GM18861 (cell line): ENCODE measurements at regions not wholly inside any gene's neighbourhood (a gene's known extent, or its start where the extent isn't known, plus 50 kb on each side); places are given as distances from the start of the nearest gene placed in this dataset.

Experiments
- ATAC-seq: cut with Tn5 transposase; IDR thresholded peaks from one replicate; pipeline ENCODE4 v1.9.1; 2021; ENCODE audit not compliant: unreplicated experiment

DNA sequence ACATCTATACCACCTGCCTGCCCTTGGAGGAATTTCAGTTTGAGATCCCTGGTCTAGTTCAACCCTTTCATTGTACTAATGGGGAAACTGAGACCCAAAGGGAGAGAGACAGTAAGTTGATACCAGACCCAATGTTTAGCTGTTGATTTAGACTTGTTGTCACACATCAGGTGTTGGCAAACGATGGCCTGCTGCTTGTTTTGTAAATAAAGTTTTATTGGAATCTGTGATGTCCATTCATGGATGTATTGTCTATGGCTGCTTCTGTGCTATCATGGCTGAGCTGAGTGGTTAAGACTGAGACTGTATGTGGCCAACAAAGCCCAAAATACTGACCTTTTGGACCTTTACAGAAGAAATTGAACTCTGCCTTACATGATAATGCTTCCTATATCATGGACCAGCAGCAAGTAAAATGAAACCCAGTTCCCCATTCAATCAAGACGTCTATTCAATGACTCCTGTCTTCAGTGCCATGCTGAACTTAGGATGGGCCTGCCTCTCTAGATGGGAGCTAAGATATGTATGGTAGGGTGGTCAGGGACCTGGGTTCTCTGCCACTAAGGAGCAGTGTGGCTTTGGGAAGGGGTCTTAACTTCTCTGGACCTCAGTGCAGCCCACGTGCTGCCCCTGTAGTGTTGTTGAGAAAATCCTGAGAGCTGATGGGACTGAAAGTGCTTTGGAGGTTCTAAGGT, 111.0 kb downstream of the IRX5 start:
- ATAC-seq: no peak

DNA sequence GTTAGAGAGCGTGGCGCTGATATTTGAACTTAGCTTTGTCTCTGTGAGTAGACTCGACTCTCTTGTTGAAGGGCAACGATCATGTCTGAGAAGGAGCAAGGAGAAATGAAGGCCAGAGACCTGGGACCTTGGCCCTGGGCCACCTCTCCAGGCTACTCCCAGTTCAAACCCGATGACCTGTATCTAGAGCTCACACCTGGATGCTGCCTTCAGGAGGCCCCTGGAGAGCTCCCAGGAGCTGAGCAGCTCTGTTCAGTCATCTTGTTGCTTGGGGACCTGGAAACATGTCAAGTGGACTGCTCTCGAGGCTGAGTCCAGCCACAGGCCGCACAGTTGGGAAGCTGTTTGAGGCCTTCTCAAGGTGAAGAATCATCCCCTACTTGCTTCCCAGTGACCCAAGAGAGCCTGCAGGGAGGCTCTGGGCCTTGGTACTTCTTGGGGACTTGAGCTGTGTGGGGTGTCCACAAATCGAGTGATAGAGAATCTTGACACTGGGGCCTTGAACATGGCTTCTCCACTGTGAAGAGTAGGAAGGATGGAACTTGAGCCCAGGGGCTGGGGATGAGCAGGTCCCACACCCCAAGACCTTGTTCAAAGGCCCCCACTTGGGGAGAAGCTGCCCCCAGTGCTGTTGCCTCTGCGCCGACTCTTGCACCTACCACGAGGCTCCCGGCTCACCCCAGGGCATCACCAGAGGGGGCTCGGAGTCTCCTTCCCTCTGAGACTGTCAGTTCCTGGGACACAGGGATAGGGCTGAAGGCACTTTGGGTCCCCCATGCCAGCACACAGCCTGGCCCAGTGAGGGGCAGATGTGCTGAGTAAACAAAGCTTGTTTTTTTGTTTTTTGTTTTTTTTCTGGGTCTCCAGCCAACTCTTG, 112.1 kb downstream of the IRX5 start:
- ATAC-seq: no peak

DNA sequence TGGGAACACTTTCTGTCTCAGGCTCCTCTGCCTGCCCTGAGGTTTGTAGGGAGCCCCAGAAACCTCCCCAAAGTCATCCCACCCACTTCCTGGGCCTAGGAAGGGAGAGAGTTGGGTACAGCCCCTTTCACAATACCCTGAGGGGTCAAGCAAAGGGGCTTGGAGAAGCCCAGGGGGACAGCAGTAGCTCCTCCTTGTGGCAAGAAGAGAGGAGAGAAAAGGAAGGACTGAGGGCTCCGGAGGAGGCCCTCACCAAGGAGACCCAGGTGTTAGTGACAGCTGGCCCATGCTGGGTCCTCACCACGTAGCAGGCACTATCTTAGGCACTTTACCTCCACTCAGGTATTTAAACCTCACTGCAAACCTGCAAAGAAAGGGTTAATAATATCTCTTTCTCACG, 112.8 kb downstream of the IRX5 start:
- ATAC-seq: no peak

DNA sequence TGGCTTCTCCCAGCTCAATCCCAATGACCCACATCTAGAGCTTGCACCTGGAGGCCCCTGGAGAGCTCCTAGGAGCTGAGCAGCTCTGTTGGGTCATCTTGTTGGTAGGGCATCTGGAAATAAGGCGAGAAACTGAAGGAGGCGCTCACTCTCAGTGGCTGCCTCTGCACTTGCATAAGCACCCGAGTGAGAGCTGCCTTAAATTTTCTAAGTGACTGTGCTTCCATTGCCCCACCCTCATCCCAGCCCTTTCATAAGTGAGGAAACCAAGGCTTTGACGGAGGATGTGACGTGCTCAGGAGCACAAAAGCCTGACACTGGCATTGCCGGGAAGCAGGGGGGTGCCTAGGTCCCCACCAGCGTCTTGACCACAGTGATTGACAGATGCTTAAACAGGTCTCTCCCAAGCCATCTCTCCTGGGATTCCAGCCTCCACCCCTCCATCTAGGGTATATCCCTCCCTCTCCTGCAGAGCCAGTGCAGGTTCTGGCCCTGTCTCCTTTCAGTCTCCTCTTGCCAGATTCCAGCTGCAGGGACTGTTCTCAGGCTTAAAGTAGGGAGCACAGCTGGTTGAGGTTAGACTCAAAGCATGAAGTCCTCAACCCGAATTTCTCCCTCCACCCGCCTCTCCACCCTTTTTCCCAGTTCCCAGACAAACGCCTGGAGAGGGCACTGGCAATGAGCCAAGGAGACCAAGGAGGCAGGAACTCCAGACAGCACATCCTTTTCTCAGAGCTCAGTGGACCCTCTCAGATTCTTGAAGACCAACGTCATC, 113.7 kb downstream of the IRX5 start:
- no peak for ATAC-seq

DNA sequence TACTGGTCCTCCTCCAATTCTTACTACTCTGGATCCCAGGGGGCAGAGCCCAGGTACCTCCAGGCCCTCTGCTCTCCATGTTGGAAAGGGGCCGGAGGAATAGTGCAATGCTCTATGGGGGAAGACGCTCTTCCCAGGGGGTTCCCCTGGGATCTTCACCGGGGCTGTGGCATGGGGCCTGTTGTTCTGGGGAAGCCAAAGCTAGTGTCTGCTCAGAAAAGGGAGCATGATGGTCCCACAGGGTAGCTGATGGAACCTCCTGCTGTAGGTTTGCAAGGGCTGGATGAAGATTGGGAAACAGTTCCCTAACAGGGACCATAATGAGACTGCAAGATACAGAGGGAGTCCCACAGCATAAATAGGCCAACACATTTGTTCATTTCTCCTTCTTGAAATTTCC, 114.7 kb downstream of the IRX5 start:
- no peak for ATAC-seq

DNA sequence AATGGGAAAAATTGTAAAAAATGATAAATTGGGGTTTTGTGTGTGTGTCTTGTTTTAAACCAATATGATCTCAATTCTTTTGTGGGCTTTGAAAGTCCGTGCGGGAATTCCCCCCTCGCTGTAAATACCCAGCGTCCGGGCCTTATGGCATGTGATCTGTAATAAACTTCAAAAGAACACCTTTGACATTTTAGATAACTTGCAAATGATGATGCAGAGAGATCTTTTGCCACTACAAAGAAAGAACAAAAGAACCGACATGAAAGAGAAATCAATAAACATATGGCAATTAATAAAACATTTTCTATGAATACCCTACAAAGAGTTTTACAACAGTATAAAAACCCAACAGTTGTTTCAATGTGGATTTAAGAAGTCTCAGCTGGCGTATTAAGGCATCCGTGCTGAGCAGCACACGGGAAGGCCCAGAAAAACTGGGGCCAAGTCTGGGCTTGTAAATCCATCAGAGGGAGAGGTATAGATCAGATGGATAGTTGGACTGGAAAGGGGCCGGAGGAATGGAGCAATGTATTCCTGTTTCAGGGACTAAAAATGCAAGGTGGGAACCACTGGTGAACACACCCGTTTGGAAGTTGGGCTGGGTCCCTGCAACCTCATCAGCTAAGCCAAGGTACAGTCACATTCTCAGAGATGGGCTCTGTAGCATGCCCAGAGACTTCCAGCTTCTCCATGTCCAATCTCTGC, 115.2 kb downstream of the IRX5 start:
- ATAC-seq: no peak

DNA sequence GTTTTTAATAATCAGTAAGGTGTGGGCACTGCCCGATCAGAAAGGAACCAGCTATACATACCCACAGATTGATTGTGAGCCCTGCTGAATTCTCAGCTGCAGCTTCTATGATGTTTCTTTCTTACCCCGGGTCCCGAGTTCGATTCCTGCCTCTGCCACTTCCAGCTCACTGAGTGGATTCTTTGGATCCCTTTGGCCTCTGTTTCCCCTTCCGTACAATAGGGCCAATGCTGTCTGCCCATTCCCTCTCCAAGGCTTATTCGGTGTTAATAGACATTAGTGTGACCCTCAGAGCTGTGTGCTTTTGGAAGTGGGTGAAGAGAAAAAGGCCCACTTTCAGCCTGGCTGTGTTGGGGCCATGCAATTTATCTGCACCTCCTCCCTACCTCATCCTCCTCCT, 115.8 kb downstream of the IRX5 start:
- no peak for ATAC-seq

DNA sequence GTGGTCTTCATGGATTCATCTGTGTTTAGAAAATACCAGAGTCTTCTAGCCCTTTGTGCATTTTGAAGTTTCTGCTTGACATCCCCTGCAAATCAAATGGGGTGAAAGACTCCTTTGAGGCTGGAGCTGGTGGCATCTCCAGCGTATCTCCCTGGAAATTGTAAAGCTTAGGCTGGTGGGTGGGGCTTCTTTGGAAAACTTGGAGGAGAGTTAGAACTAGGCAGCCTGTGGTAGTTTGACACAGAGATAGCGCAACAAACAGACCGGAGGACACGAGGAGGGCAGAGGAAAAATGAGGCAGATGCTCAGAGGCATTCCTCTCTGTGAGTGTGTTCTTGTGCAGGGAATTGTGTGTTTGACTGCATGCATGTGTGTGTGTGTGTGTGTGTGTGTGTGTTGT, 116.3 kb downstream of the IRX5 start:
- no peak for ATAC-seq

DNA sequence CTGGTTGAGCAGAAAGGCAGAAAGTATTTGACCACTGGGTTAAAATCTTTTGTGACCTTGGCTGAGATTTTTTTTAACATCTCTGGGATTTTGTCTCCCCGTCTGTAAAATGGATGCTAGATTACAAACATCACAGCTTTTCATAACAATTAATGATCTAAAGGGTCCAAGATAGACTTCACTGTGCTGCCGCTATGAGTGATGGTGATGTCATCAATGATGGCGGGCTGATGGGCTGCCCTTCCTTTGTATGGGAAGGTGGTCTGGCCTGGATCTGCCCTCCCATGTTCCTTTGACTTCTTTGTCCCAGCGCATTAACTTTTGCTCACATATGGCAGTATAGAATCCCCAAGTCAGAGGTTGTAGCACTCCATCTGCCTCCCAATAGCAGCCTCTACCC, 116.7 kb downstream of the IRX5 start:
- ATAC-seq: no peak

DNA sequence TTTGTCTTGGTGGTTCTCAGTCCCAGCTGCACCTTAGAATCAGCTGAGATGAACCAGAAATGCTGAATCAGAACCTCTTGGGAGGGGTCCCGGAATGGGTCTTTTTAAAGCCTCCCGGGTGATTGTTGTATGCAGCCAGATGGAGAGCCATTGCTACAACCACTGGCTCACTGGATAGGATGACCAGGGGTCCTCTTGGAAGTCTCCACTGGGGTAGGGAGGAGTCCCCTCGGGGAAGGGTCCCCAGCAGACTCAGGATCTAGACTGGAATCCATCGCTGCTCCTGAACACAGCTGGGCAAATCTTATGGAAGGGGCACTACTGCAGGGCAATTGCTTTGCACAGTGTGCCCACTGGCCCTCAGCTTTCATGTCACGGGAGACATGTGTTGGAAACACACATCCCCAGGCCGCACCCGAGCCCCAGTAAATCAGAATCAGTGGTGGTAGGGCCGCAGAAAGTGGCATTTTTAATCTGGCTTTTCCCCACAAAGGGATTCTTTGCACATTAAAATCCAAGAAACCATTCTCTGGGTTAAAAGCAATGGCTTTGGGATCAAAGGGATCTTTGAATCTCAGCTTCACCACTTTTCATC, 117.3 kb downstream of the IRX5 start:
- no peak for ATAC-seq

DNA sequence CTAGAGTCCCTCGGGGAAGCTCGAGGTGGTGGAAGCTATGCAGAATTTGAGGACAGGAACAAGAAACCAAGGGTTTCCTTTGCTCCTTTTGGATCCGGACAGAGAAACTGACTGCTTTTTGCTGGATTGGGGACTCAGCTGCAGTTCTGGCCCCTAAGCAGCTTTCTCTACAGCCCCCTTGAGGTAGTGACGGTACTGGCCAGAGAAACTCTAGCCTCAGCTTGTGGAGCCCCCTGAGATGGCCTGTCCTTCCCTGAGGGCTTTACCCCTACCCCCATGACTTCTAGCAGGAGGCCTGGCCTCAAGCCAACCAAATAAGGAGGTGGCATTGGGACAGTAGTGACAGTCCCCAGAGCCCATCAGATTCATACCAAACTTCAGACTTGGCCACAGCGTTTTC, 118.1 kb downstream of the IRX5 start:
- no peak for ATAC-seq

DNA sequence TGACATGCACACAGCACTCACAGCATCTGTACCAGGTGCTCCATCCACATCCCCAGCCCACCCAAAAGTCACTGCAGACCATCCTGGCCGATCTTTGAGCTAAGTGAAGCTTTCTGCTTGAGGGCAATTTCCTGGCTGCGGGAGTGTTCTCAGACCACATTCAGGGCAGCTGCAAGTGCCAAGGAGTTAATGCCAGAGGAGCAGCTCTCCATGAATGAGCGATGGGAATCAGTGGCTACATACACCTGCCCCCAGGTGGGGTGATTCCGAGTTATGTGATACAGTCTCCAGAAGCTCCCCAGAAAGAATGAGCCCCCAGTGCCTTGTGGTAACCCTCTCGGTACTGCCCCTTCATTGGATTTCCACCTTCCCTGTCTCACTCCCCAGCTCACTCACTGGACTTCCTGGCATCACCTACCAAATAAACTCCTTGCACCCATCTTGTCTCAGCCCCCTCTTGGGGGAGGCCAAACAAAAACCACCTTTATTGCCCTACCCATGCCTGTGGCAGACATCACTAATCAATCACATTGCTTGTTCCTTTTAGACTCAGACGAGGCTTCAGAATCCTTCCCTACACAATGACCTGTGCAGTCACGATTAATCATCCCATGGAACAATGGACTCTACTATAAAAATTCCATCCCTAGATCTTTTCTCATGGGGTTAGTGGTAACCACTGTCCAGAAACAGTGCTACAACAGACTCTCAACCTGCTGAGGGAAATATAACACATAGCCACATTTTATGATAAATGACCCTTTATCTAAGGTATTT, 121.1 kb downstream of the IRX5 start:
- no peak for ATAC-seq

DNA sequence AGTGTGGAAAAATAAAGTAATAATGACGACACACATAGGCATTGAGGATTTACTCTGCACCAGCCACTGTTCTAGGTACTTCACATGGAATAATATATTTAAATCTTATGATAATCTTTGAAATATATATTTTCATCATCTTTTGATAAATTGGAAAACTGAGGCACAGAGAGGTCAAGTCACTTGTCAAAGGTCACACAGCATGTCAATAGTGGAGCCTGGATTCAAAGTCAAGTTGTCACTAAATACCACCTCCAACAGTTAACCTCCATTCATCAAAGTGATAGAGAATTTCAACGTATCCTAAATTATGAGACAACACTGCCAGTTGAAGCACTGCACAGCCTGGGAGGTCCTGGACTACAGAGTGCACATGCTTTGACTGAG, 121.7 kb downstream of the IRX5 start:
- ATAC-seq: no peak

DNA sequence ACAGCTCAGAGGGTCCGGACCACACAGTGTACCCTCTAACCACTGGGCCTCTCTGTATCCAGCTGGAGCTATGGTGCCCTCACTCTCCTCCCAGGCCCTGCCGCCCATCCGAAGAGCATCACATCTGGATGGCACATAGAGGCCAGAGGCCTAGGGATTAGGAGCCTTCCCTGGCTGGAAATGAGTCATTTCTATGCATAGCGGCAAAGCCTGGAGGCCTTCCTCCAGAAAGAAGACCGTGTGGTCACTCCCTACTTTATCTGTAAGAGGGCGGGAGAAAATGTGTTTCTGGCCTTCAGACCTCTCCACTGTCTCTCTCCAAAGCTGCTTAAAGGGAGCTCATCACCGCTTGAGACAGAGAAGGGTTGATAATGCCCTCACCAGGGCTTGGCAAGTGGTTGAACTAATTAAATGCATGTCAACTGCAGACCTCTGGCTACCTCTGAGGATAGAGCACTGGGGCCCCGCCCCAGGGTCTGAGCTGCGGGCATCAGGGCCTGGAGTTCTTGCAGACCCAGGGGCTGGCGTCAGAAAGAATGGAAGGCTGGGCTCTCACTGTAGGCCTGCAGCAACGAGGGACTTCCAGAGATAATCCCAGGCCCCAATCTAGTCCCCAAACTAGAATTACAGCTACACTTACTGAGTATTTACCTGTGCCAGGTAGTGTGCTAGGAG, 122.2 kb downstream of the IRX5 start:
- no peak for ATAC-seq

DNA sequence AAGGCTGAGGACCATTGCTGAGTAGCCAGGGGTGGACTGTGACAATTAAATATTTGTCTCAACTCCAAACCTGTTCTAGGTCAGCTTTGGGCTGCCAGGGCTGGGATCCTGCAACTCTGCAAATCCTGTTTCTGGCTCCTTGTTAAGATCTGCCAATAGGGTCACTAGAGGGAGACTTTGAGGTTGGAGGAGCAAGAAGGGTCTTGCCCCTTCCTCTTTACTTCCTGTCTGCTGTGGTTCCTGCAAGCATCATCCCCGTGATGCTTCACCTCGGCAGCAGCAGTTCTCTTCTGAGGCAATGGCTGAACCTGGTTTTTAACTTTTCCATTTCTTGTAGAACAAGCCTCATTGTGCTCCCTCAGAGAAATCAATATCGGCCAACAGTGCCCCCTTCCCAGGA, 124.6 kb downstream of the IRX5 start:
- no peak for ATAC-seq

DNA sequence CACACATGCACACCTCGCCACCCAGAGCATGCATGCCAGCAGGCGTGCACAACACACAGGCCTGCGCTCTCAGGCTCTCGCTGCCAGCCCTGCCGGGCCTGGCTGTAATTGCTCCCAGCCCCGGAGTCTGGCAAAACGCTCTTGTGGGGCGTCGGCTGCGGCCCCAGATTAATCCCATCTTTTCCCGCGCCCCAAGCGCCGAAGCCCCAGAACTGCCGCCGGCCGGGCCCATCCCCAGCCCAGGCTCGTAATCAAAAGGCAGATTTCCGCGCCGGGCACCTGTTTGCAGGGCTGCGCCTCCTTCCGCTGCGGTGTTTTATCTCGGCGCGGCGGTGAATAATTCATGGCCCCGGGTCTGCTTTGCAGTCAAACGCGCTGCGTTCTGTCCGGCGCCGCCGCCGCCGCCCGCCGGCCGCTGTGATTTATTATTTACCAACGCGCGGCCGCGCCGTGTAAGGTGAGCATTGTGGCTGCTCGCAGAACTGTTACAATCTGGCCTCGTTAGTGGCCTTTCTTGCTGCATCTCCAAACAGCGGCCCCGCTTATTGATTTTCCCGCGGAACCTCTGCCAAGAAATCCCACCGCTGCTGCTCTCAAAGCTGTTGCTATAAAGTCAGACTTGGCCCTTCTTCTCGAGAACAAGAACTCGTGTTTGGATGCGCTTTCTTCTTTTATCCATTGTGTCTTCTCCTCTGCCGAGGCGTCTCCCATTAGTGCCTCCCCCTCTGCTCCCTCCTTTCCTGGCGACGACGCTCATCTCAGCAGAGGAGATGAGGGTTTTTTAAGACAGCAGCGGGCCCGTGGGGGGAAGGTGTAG, 126.1 kb downstream of the IRX5 start:
- ATAC-seq: no peak

DNA sequence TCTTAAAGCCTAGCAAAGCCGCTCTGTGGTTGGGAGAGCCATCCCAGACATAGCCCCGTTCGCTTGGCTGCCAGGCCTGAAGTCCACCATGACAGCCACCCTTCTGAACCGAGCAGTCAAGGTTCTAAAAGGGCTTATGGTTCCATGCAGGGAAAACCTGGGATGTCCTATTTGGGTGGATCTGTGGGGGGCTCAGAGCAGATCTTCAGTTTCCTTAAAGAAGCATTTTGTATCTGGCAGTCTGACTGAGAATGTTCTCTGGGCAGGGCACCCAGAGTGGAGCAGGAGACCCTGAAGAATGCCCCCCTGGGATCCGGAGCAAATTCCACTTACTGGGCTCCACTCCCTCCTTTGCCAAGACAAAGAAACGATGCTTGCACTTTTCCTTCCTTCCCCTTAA, 127.2 kb downstream of the IRX5 start:
- ATAC-seq: no peak

DNA sequence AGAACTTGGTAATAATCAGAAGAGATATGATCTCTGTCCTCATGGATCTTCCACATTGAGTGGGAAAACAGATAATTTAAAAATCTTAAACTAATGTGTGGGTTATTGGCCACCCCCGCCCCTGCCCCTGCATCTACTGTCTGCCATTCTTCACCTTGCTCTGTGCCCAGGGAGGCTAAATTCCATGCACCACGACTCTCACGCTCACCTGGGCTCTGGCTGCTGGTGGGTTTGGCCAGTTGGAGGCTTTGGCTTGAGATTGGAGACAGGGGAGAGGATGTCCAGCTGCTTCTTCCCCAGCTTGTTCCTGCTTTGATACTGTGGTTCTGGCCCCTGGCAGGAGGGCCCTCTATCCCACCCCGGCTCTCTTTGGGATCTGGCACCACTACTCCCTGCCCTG, 127.9 kb downstream of the IRX5 start:
- ATAC-seq: no peak

DNA sequence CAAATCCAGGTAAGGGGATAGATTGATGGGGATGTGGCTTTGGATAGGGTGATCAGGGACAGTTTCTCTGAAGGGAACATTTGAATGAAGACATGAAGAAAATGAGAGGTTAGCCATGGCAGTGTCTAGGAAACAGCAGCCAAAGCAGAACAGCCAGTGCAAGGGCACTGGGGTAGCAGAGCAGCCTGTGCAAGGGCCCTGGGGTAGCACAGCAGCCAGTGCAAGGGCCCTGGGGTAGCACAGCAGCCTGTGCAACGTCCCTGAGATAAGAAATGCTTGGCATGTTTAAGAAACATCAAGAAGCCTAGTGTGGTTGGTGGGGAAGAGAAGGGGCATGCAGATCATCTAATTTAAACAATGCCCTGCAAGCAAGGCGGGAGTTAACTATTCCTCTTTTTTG, 128.5 kb downstream of the IRX5 start:
- ATAC-seq: no peak
